ENCODE measurements at regions not wholly inside any gene's neighbourhood (a gene's known extent, or its start where the extent isn't known, plus 50 kb on each side); places are given as distances from the start of the nearest gene placed in this dataset.
A peak's percentile ranks its signal among the peaks of the same experiment; 100 is the strongest.

DNA sequence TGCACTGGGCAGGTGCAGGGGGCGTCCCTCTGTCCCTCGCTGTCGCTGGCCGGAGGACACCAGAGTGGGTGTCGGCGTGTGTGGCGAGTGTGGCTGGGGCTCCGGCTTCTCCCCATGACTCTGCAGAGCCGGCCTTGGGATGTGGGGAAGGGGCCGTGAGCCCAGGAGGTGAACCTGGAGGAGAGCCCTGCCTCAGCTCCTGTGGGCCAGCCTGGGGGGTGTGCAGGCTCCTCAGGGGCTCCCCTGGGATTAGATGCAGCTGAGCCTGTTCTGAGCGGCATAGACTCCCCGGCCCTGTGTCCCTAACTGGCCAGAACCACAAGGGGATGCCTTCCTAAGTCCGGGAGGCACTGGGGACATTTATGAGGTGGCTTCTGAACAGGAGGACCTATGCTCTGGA lies 73.2 kb upstream of the GATA5 start:
- DNase-seq (ENCODE audit: low spot score) (no peak), ATAC-seq (no peak)
- H3K9me3 Mint-ChIP-seq: no peaks in the 10 kb centered on the region; the same call in 1 of the 2 replicates
- H3K27me3 Mint-ChIP-seq (ENCODE audit: low read depth): peaks cover 20% of the 10 kb centered on the region
- no peaks in the 10 kb centered on the region for H3K36me3 Mint-ChIP-seq
- H3K27ac Mint-ChIP-seq: no peak overlapping the region
- ChIA-PET POLR2A (no interaction called here), CTCF (interaction anchor here (0.6 to 5.0 kb wide), 24 partner anchors 9 to 522 kb away, joined by 3 to 34 read pairs (median 4); partner anchors contain the start of genes NTSR1 and RBBP8NL)
- H3K4me3 Mint-ChIP-seq: no peak overlapping the region
- peaks cover 9% of the 10 kb centered on the region; the same call in 1 of the 2 replicates for H3K4me1 Mint-ChIP-seq
- TF ChIP-seq RELA (CRISPR knock-in tag; IDR thresholded peaks at IDR 0.05; ENCODE audit: borderline replicate concordance) (no peak), NR1H2 (CRISPR knock-in tag; IDR thresholded peaks at IDR 0.05) (no peak), KAT7 (CRISPR knock-in tag; IDR thresholded peaks at IDR 0.05; ENCODE audit: borderline replicate concordance) (no peak)
- TF ChIP-seq, protein P1, sequence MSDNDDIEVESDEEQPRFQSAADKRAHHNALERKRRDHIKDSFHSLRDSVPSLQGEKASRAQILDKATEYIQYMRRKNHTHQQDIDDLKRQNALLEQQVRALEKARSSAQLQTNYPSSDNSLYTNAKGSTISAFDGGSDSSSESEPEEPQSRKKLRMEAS (CRISPR knock-in tag; IDR thresholded peaks at IDR 0.05): no peak
- TF ChIP-seq, protein P2, sequence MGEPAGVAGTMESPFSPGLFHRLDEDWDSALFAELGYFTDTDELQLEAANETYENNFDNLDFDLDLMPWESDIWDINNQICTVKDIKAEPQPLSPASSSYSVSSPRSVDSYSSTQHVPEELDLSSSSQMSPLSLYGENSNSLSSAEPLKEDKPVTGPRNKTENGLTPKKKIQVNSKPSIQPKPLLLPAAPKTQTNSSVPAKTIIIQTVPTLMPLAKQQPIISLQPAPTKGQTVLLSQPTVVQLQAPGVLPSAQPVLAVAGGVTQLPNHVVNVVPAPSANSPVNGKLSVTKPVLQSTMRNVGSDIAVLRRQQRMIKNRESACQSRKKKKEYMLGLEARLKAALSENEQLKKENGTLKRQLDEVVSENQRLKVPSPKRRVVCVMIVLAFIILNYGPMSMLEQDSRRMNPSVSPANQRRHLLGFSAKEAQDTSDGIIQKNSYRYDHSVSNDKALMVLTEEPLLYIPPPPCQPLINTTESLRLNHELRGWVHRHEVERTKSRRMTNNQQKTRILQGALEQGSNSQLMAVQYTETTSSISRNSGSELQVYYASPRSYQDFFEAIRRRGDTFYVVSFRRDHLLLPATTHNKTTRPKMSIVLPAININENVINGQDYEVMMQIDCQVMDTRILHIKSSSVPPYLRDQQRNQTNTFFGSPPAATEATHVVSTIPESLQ (CRISPR knock-in tag; IDR thresholded peaks at IDR 0.05): no peak

DNA sequence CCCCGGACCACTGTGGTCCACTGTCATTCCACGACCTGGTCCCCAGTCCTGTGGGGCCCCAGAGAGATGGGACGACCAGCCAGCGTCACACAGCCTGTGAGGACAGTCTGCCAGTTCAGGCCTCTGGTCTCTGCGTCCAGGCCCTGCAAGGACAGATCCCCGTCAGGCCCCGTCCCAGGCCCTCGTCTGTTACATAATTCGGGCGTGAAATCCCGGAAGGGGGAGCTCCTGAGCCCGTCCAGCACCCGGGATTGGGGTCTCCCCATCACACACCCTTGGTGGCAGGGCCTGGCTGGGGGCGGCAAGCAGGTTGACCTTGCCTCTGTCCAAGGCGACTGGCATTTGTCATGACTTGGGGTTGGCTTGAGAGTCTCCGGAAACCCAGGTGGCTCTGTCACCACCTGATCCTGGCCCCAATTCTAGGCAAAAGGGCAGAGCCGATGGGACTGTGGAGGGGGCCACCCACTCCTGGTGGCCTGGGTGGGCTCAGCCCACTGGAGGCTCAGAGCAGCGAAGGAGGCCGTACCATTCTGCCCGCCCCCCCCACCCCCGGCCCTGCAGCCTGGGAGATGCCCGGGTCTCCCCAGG lies 73.8 kb upstream of the GATA5 start:
- H3K4me3 Mint-ChIP-seq: no peak overlapping the region
- H3K27me3 Mint-ChIP-seq (ENCODE audit: low read depth): peaks cover 20% of the 10 kb centered on the region
- CTCF ChIA-PET: interaction anchor here (0.5 to 5.0 kb wide), 26 partner anchors 9 to 521 kb away, joined by 3 to 34 read pairs (median 4); partner anchors contain the start of genes NTSR1 and RBBP8NL
- no peaks in the 10 kb centered on the region for H3K36me3 Mint-ChIP-seq
- peak; percentile 53 for DNase-seq (ENCODE audit: low spot score)
- ATAC-seq: peak; percentile 25
- peaks cover 9% of the 10 kb centered on the region; the same call in 1 of the 2 replicates for H3K4me1 Mint-ChIP-seq
- no peaks in the 10 kb centered on the region; the same call in 1 of the 2 replicates for H3K9me3 Mint-ChIP-seq
- POLR2A ChIA-PET: no interaction called here
- peak overlapping the region; percentile 53; the same call in 1 of the 2 replicates for H3K27ac Mint-ChIP-seq
- TF ChIP-seq, protein P3, sequence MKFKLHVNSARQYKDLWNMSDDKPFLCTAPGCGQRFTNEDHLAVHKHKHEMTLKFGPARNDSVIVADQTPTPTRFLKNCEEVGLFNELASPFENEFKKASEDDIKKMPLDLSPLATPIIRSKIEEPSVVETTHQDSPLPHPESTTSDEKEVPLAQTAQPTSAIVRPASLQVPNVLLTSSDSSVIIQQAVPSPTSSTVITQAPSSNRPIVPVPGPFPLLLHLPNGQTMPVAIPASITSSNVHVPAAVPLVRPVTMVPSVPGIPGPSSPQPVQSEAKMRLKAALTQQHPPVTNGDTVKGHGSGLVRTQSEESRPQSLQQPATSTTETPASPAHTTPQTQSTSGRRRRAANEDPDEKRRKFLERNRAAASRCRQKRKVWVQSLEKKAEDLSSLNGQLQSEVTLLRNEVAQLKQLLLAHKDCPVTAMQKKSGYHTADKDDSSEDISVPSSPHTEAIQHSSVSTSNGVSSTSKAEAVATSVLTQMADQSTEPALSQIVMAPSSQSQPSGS (CRISPR knock-in tag; IDR thresholded peaks at IDR 0.05; ENCODE audit: borderline replicate concordance, low read depth): no peak
- no peak for TF ChIP-seq TEAD1 (CRISPR knock-in tag; IDR thresholded peaks at IDR 0.05)

DNA sequence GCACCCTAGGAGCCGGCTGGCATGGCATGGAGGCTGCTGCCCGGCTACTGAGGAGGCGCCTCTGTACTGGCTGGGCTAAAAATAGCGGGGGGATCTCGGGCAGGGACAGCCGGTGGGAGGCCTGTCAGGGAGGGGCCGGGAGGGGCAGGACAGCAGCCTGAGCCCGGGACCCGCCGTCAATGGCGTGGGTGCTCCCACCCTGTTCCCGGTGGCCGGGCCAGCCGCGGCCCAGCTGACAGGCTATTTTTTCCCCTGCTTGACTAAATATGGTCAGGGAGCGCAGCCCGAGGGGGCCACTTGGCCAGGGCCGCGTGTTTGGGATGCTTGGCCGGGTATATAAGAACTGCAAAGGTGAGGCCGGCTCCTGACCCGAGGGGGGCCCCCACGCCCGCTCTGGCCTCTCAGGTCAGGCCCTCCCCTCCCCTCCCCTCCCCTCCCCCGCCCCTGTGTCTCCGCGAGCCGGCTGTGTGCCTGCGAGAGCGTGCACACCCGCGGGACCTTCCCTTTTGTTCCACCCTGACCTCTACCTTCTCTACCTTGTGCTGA lies 74.4 kb upstream of the GATA5 start:
- ChIA-PET CTCF (interaction anchor here (0.5 to 5.0 kb wide), 21 partner anchors 11 to 241 kb away, joined by 3 to 34 read pairs (median 6); partner anchors contain the start of genes NTSR1 and RBBP8NL), POLR2A (no interaction called here)
- Mint-ChIP-seq H3K9me3 (no peaks in the 10 kb centered on the region), H3K4me1 (peaks cover 9% of the 10 kb centered on the region; the same call in 1 of the 2 replicates), H3K27me3 (ENCODE audit: low read depth) (peaks cover 20% of the 10 kb centered on the region), H3K4me3 (peak overlapping the region; percentile 62), H3K36me3 (no peaks in the 10 kb centered on the region), H3K27ac (no peak overlapping the region)
- ATAC-seq (peak; percentile 10), DNase-seq (ENCODE audit: low spot score) (no peak)
- TF ChIP-seq MXD4 (CRISPR knock-in tag; IDR thresholded peaks at IDR 0.05; ENCODE audit: borderline replicate concordance) (no peak), NFE2L1 (CRISPR knock-in tag; IDR thresholded peaks at IDR 0.05) (no peak), ETV6 (CRISPR knock-in tag; IDR thresholded peaks at IDR 0.05) (no peak), ZNF671 (CRISPR knock-in tag; IDR thresholded peaks at IDR 0.05) (no peak), MYBL2 (CRISPR knock-in tag; IDR thresholded peaks at IDR 0.05) (no peak), SP1 (CRISPR knock-in tag; conservative IDR thresholded peaks at IDR 0.05) (no peak), NR3C1 (CRISPR knock-in tag; conservative IDR thresholded peaks at IDR 0.05; ENCODE audit: low read depth) (no peak)
- TF ChIP-seq, protein P4, sequence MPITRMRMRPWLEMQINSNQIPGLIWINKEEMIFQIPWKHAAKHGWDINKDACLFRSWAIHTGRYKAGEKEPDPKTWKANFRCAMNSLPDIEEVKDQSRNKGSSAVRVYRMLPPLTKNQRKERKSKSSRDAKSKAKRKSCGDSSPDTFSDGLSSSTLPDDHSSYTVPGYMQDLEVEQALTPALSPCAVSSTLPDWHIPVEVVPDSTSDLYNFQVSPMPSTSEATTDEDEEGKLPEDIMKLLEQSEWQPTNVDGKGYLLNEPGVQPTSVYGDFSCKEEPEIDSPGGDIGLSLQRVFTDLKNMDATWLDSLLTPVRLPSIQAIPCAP (CRISPR knock-in tag; IDR thresholded peaks at IDR 0.05): no peak
- TF ChIP-seq, protein P5, sequence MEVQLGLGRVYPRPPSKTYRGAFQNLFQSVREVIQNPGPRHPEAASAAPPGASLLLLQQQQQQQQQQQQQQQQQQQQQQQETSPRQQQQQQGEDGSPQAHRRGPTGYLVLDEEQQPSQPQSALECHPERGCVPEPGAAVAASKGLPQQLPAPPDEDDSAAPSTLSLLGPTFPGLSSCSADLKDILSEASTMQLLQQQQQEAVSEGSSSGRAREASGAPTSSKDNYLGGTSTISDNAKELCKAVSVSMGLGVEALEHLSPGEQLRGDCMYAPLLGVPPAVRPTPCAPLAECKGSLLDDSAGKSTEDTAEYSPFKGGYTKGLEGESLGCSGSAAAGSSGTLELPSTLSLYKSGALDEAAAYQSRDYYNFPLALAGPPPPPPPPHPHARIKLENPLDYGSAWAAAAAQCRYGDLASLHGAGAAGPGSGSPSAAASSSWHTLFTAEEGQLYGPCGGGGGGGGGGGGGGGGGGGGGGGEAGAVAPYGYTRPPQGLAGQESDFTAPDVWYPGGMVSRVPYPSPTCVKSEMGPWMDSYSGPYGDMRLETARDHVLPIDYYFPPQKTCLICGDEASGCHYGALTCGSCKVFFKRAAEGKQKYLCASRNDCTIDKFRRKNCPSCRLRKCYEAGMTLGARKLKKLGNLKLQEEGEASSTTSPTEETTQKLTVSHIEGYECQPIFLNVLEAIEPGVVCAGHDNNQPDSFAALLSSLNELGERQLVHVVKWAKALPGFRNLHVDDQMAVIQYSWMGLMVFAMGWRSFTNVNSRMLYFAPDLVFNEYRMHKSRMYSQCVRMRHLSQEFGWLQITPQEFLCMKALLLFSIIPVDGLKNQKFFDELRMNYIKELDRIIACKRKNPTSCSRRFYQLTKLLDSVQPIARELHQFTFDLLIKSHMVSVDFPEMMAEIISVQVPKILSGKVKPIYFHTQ (CRISPR knock-in tag; IDR thresholded peaks at IDR 0.05): no peak
- TF ChIP-seq, protein P6, sequence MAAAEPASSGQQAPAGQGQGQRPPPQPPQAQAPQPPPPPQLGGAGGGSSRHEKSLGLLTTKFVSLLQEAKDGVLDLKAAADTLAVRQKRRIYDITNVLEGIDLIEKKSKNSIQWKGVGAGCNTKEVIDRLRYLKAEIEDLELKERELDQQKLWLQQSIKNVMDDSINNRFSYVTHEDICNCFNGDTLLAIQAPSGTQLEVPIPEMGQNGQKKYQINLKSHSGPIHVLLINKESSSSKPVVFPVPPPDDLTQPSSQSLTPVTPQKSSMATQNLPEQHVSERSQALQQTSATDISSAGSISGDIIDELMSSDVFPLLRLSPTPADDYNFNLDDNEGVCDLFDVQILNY (CRISPR knock-in tag; IDR thresholded peaks at IDR 0.05): no peak
